BE2C (cell line): ENCODE measurements at regions not wholly inside any gene's neighbourhood (a gene's known extent, or its start where the extent isn't known, plus 50 kb on each side); places are given as distances from the start of the nearest gene placed in this dataset.

Experiments used
- DNase-seq: peaks from one replicate; pipeline ENCODE4 v3.0.0-alpha.2; 2020
- H3K27me3 ChIP-seq: fragments of 250-450 bp; sonication (Bioruptor Pico); 2 replicates; pipeline ENCODE4 v1.5.1; 2020; ENCODE audit warnings: mild to moderate bottlenecking
- H3K36me3 ChIP-seq: fragments of 250-450 bp; sonication (Bioruptor Pico); 2 replicates; pipeline ENCODE4 v1.5.1; 2020; ENCODE audit warnings: mild to moderate bottlenecking
- H3K4me1 ChIP-seq: fragments of 250-450 bp; sonication (Bioruptor Pico); 2 replicates; pipeline ENCODE4 v1.5.1; 2020
- H3K4me3 ChIP-seq: 2 replicates; pipeline ENCODE4 v1.5.1; 2011; ENCODE audit warnings: low read depth, low read length
- H3K9me3 ChIP-seq: fragments of 250-450 bp; sonication (Bioruptor Pico); 2 replicates; pipeline ENCODE4 v1.5.1; 2020
- TF ChIP-seq, protein P1 (sequence below): IDR thresholded peaks from 2 replicates; pipeline ENCODE4 v1.5.1; 2012; ENCODE audit warnings: mild to moderate bottlenecking, low read depth, low read length

DNA sequence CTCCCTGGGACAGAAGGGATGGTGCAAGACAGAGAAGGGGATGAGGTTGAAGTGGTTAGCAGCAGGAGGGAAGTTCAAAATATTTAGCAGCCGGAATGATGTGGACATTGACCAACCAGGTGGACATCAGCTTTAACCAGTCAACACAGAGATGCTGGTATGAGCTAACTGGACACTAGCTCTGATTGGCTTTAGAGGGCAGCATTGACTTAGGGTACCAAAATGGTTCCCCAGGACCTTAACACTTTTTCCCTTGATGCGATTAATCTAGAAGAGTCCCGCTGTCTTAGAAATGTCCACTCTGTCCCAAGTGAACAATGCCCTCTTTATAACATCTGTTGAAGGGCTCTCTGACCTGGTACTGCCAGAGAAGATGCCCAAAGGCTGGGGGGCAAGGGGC lies 134.0 kb upstream of the GSC start:
- TF ChIP-seq, protein P1, sequence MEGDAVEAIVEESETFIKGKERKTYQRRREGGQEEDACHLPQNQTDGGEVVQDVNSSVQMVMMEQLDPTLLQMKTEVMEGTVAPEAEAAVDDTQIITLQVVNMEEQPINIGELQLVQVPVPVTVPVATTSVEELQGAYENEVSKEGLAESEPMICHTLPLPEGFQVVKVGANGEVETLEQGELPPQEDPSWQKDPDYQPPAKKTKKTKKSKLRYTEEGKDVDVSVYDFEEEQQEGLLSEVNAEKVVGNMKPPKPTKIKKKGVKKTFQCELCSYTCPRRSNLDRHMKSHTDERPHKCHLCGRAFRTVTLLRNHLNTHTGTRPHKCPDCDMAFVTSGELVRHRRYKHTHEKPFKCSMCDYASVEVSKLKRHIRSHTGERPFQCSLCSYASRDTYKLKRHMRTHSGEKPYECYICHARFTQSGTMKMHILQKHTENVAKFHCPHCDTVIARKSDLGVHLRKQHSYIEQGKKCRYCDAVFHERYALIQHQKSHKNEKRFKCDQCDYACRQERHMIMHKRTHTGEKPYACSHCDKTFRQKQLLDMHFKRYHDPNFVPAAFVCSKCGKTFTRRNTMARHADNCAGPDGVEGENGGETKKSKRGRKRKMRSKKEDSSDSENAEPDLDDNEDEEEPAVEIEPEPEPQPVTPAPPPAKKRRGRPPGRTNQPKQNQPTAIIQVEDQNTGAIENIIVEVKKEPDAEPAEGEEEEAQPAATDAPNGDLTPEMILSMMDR = no peak

DNA sequence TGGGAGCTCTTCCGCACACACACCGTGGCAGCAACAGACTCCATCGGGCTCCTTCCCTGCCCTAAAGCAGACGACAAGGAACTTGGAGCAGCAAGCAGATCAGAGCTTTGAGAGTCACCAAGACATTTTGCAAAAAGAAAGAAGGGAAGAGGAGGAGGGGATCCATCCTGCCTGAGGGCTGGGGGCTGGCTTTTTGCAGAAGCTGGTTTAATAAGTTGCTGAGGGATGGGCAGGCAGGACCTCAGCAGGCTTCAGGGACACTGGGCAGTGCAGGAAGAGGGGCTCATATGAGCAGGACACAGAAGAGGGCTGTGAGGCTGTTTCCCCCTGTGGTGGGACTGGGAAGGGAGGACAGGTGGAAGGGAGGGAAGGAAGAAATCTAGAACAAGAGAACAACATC lies 133.4 kb upstream of the GSC start:
- no peaks in the 10 kb centered on the region for H3K9me3 ChIP-seq
- no peaks in the 10 kb centered on the region for H3K4me1 ChIP-seq
- H3K4me3 ChIP-seq = no peak overlapping the region
- TF ChIP-seq, protein P1 = no peak
- no peak for DNase-seq
- H3K27me3 ChIP-seq = peaks cover 75% of the 10 kb centered on the region
- H3K36me3 ChIP-seq = no peaks in the 10 kb centered on the region

More for the DNA sequence above, 134.0 kb upstream of the GSC start:
- no peaks in the 10 kb centered on the region for H3K36me3 ChIP-seq
- H3K4me1 ChIP-seq = no peaks in the 10 kb centered on the region
- H3K27me3 ChIP-seq = peaks cover 80% of the 10 kb centered on the region
- no peak for DNase-seq
- H3K4me3 ChIP-seq = no peak overlapping the region
- H3K9me3 ChIP-seq = no peaks in the 10 kb centered on the region

DNA sequence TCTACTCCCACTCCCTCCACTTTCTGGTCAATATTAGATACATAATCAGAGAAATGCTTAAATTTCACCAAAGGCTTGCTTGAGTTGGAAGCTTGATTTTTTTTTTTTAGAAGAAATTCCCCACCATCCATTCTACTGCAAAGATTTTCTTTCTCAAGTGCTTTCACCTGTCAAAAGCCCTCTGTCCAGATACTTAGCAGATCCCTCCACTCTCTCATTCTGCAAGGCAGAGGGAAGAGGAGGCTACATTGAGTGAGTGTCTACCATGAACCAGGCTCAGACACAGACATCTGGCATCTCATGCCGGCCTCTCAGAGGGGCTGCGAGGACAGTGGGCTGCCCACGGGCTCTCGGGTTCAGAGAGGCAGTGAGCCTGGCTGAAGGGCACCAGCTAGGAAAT lies 127.6 kb upstream of the GSC start:
- Histone ChIP-seq H3K4me1 (no peaks in the 10 kb centered on the region), H3K36me3 (no peaks in the 10 kb centered on the region), H3K9me3 (no peaks in the 10 kb centered on the region), H3K27me3 (peaks cover 59% of the 10 kb centered on the region), H3K4me3 (no peak overlapping the region)
- DNase-seq = no peak
- TF ChIP-seq, protein P1 = no peak

DNA sequence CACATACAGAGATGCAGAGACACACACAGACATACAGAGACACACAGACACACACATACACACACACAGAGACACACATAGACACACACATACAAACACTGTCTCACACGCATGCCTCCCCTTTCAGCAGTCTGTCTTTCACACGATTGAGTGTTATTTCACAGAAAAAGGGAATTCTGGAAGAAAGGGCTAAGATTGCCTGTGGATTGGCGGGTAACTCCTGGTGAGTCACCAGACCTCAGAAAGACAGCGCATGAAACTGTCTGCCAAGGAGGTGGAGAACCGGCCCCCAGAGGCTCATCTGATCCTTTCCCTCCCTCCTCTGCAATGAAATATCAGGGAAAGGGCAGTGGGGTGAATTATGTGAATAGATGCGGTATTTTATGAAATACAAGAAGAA lies 127.2 kb upstream of the GSC start:
- Histone ChIP-seq H3K27me3 (peaks cover 54% of the 10 kb centered on the region), H3K9me3 (no peaks in the 10 kb centered on the region), H3K4me3 (no peak overlapping the region), H3K4me1 (no peaks in the 10 kb centered on the region), H3K36me3 (no peaks in the 10 kb centered on the region)
- TF ChIP-seq, protein P1 = no peak
- DNase-seq = no peak

DNA sequence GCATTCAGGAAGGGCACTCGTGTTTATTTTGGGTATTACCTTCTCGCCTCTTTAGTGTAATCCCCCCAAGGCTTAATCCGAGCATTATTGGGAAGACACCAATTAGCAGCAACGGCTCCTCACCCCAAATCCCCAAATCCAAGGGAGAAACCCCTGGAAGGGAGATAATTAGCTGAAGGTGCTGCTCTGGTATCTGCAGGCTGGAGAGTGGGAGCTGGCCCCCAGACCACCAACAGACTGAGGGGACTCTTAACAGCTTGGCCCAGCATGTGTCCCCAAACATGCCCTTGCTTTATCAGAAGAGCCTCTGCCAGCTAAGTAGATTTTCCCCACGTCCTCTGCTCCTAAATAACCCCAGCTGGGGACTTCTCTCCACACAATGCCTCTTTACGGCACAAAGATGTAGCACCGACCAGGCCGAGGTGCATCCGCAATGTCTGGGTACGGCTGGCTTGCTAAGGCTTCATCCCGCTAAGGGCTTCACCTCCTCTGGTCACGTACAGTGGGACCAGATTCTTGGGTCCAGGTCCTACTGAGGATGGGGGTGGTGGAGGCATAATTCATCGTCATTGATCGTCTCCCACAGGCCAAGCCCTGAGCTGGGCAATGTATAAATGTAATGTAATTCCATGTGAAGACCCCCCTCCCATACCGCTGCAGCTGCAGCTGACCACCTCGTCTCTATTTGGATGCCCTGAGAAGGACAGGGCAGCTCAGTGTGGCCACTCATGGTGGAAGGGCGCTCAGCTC lies 123.7 kb upstream of the GSC start:
- TF ChIP-seq, protein P1 = no peak
- peaks cover 43% of the 10 kb centered on the region for H3K27me3 ChIP-seq
- no peaks in the 10 kb centered on the region for H3K36me3 ChIP-seq
- H3K9me3 ChIP-seq = no peaks in the 10 kb centered on the region
- no peak for DNase-seq
- no peak overlapping the region for H3K4me3 ChIP-seq
- H3K4me1 ChIP-seq = no peaks in the 10 kb centered on the region

DNA sequence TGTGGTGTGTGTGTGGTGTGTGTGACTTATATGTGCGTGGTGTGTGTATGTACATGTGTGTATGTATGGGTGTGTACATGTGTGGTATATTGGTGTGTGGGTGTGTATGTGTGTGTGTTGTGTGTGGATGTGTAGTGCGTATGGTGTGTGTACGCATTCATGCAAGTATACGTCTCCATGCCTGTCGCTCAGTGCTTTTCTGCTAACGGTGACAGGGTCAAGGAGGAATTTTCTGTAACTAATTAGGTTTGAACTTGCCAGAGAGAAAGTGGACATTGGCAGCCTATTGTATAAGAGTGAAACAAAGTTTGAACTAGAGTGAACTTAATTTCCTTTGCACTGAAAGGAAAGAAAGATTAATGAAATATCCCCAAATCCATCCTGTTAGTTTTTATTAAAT lies 120.9 kb upstream of the GSC start:
- no peaks in the 10 kb centered on the region for H3K4me1 ChIP-seq
- TF ChIP-seq, protein P1 = no peak
- H3K9me3 ChIP-seq = no peaks in the 10 kb centered on the region
- no peak for DNase-seq
- H3K27me3 ChIP-seq = peaks cover 22% of the 10 kb centered on the region
- no peaks in the 10 kb centered on the region for H3K36me3 ChIP-seq
- H3K4me3 ChIP-seq = no peak overlapping the region
